NOMO-1 (cell line): ENCODE measurements at regions not wholly inside any gene's neighbourhood (a gene's known extent, or its start where the extent isn't known, plus 50 kb on each side); places are given as distances from the start of the nearest gene placed in this dataset.
"Not testable (repeated sequence)": the region's sequence is repeated elsewhere in the genome, so short reads cannot be mapped to it uniquely, and the experiment has no call there.

Experiments used
- DNase-seq, 2 experiments: peaks; one replicate each; lab custom pipeline; 2025; ENCODE audit not compliant: unreplicated experiment in 2 of 2; lab: John Stamatoyannopoulos, UW

GRCh38 chr18:30713299-30713698, 329.2 kb downstream of the DSC3 start:
- DNase-seq: no peak

- peak; percentile 14 to 72 for DNase-seq
Observed at GRCh38 chr18:30712383-30712782, 330.2 kb downstream of the DSC3 start.

- no peak for DNase-seq
Observed at GRCh38 chr18:30709595-30709994, 332.9 kb downstream of the DSC3 start.

GRCh38 chr18:30705943-30706342, 336.6 kb downstream of the DSC3 start:
- no peak for DNase-seq

- DNase-seq: no peak
Observed at GRCh38 chr18:30698571-30698970, 344.0 kb downstream of the DSC3 start.

- no peak for DNase-seq
Observed at GRCh38 chr18:30696201-30696600, 346.3 kb downstream of the DSC3 start.

GRCh38 chr18:30694773-30695172, 347.8 kb downstream of the DSC3 start:
- no peak for DNase-seq

GRCh38 chr18:30689216-30689615, 353.3 kb downstream of the DSC3 start:
- DNase-seq: no peak

- DNase-seq: no peak
Observed at GRCh38 chr18:30687501-30687900, 355.0 kb downstream of the DSC3 start.

- DNase-seq: no peak
Observed at GRCh38 chr18:30684825-30685481, 357.6 kb downstream of the DSC3 start.

- no peak for DNase-seq
Observed at GRCh38 chr18:30683836-30684235, 358.7 kb downstream of the DSC3 start.

GRCh38 chr18:30682672-30683071, 359.9 kb downstream of the DSC3 start:
- no peak for DNase-seq

- DNase-seq: no peak
Observed at GRCh38 chr18:30679285-30679930, 363.1 kb downstream of the DSC3 start.

- DNase-seq: not testable (repeated sequence)
Observed at GRCh38 chr18:30677813-30678212, 364.7 kb downstream of the DSC3 start.

- DNase-seq: no peak
Observed at GRCh38 chr18:30676053-30676480, 366.5 kb downstream of the DSC3 start.

GRCh38 chr18:30675493-30675892, 367.0 kb downstream of the DSC3 start:
- no peak for DNase-seq

GRCh38 chr18:30675072-30675471, 367.5 kb downstream of the DSC3 start:
- DNase-seq: no peak

GRCh38 chr18:30674596-30674995, 367.9 kb downstream of the DSC3 start:
- no peak for DNase-seq

GRCh38 chr18:30672439-30672838, 370.1 kb downstream of the DSC3 start:
- not testable (repeated sequence) for DNase-seq

- DNase-seq: no peak
Observed at GRCh38 chr18:30658306-30658705, 384.2 kb downstream of the DSC3 start.

- DNase-seq: no peak
Observed at GRCh38 chr18:30652387-30652786, 390.2 kb downstream of the DSC3 start.

- no peak for DNase-seq
Observed at GRCh38 chr18:30650499-30650898, 392.0 kb downstream of the DSC3 start.

GRCh38 chr18:30644158-30644557, 398.4 kb downstream of the DSC3 start:
- no peak for DNase-seq
